HG03342 (cell line): ENCODE measurements at regions not wholly inside any gene's neighbourhood (a gene's known extent, or its start where the extent isn't known, plus 50 kb on each side); places are given as distances from the start of the nearest gene placed in this dataset.
"Not testable (repeated sequence)": the region's sequence is repeated elsewhere in the genome, so short reads cannot be mapped to it uniquely, and the experiment has no call there.

Source experiments
- ATAC-seq: cut with Tn5 transposase; IDR thresholded peaks from one replicate; pipeline ENCODE4 v1.9.1; 2021; ENCODE audit warnings: mild to moderate bottlenecking, moderate library complexity; ENCODE audit not compliant: unreplicated experiment

DNA sequence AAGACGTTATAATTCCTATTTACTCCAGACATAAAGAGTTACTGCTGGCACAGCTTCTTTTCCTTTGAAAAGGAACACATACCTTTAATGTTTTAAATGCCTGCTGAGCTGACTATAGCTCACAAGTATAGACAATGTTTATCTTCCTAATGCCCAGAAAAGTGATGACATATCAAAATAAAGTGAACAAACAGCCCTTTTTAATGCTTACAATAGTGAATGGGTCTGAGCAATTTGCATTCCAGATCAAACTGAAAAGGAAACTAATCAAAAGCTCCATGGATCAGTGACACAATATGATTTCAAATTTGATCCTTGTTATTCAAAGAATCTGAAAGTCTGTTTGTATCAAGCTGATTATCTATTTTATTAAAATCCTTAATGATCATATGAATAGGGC is 233.6 kb upstream of the SEMA3E start:
- ATAC-seq, result no peak

DNA sequence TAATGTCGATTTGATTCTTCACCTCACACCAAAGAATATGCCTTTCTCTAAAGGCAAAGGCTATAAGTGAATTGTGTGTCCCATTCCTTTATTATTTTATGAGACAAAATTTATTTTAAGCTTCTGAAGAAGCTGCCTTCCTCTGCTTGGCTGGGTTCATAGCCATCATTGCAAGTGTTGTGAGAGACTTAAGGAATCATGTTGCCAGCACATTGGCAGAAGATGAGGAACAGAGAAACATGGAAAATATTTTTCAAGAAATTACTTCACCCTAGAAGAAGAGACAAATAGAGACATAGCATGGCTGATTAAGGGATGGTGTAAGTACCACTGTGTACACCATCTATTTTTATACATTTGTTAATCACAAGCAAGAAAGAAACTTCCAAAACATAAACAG is 230.1 kb upstream of the SEMA3E start:
- no peak for ATAC-seq

DNA sequence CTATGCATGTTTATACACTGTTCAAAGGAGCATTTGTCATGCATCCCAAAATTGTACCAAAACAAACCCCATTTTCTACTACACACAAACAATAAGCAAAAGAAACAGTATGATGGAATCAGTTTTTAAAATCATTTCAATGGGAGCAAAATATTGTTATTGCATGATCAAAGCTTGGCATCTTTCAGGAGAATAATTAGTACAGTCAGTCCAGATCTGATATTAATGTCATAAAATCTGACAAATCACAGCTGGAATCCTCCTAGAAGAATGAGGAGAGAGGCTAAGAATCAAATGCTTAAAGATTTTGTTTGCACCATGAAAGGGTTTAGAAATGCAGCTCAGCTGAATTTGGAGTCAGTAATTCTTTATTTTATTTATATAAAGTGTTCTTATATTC is 229.7 kb upstream of the SEMA3E start:
- no peak for ATAC-seq

DNA sequence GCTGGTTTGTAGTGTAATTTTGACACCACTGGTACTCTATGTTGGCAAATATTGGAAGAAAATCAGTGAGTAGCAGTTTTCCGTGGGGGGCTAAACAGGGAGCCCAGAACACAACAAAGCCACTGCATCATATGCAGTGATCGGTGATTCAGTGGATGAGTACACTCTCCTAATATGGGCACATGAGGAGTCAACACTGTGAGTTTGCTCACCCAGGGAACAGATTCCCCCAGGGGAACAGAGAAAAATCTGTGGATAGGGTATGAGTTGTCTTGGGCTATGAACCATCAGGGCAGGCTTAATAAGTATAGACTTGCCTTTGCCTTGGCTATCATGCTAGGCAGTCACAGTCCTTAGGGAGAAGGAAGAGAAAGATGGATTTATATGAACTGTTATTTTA is 227.7 kb upstream of the SEMA3E start:
- no peak for ATAC-seq

DNA sequence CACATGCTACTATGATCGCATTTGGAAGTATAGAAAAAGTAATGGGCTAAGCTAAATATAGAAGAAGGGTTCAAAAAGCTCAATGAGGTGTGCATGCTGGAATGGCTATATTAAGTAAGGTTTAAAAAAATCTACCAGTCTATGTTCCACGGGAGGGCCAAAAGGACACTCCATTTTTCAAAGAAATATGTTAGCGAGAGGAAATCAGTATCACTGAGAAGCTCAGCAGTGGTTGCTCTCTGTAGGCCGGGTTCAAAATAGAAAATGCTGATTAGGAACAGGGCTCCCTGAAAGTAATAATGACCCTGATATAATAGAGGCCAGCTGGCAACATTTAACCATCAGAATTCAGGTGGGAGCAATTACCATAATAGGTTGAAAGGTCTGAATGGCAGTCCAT is 224.5 kb upstream of the SEMA3E start:
- ATAC-seq, result no peak

GRCh38 chr7:83872501-83872900 is 223.6 kb upstream of the SEMA3E start:
- ATAC-seq, result no peak

DNA sequence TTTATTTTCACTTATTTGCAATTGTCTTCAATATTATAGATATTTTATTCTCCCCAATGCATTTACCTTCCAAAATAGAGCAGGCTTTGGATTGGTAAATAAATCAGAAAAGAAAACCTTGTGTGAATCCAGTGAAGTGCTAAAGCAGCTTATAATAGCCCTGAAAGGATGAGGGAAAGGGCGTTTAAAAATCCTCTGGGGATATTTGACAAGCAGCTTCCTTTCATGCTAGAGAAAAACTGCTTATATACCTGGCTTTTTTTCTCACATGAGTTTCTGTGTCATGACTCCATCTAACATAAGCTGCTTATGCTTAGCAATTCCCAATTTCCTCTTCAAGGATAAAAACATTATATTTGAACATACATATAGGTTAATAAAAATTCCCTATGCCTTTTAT is 221.6 kb upstream of the SEMA3E start:
- ATAC-seq, result no peak

DNA sequence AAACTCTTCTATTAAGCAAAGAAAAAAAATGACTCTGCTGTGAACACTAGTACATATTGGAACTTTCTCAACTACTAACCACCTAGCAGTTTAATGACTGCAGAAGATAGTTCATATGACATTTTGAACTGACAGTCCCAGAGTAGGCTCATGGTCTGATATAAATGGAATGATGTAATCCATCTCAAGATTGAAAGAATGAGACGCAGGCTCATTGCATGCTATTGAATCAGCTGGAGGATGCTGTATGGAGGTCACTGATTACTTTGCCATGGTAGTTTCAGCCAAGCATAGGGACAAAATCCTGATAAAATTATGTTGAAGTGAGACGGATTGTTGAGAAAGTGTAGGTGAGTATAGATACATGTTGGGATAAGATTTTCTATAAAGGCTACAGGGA is 217.6 kb upstream of the SEMA3E start:
- ATAC-seq, result no peak

DNA sequence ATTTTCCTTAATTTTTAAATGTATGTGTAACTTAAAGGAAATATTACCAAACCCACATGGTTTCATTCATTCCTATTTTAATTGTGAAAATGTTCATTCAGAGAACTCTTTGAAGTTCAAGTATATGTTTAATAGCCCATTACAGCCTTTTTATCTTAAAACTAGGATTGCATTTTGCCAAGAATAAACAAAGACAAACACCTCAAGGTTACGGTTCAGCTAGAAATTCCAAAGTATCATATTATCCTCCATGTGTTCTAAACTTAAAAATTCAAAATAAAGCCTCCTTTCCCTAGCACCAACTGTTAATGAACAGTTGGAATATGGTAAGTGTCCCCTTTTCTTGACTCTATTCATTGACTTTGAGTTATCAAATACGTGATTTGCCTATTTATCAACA is 215.6 kb upstream of the SEMA3E start:
- ATAC-seq, result no peak

DNA sequence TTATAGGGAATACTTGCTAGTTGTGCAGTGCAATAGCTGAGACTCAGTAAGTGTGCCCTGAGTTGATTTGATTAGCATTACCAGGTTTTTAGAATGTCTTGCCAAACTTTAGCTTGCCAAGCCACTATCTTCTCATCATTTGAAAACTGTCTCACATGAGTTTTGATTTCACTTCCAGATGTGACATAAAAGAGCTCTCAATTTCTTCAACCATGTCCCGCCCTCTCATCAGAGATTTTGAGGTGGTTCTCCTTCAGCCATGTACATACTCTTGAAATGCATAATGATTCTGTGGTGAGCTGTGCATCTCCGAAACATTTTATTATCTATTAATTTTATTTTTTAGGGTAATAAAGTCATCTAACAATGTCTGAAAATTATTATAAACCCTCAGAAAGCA is 215.0 kb upstream of the SEMA3E start:
- ATAC-seq, result no peak

GRCh38 chr7:83861876-83862275 is 212.9 kb upstream of the SEMA3E start:
- no peak for ATAC-seq

GRCh38 chr7:83859827-83860226 is 210.9 kb upstream of the SEMA3E start:
- no peak for ATAC-seq

GRCh38 chr7:83857691-83858090 is 208.8 kb upstream of the SEMA3E start:
- ATAC-seq, result no peak

DNA sequence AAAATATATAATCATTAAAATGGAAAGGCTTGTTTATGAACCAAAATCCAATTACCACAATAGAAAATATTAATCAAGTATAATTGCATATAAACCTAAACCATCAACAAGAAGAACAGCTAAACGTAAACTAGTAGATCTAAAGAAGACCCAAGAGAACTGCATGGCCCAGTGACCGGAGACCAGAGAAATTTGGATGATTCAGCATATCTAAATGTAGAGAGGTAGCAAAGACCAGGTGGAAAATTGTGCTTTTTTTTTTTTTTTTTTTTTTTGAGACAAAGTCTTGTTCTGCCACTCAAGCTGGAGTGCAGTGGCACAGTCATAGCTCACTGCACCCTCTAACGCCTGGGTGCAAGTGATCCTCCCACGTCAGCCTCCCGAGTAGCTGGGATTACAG is 207.2 kb upstream of the SEMA3E start:
- ATAC-seq, result no peak

DNA sequence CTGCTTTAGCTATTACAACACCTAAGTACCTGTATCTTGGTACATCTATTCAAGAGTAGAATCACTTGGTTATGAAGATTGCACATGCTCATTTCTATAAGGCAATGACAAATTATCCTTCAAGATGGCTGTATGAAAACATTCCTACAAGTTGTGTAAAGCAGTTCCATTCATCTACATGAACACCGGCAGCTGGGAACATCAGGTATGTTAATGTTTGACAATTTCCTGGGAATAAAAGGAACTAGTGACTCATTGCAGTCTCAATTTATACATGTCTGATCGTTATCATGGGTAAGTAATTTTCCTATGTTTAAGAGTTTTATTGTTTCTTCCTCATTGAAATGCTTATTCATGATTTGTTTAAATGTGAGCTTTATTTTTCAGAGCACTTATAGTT is 203.2 kb upstream of the SEMA3E start:
- no peak for ATAC-seq

DNA sequence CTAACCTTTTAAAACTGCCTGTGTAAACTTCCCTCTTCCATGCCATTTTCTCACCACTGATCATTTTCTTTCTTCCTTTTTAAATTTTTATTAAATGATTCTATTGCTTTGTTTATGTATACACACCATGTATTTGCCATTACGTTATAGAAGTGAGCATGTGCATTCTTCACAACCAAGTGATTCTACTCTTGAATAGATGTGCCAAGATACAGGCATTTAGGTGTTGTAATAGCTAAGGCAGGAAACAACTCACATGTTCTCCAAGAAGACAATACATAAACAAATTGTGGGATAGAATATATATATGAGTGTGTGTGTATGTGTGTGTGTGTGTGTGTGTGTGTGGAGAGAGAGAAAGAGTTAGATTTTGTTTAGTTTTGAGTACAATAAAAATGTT is 202.6 kb upstream of the SEMA3E start:
- ATAC-seq, result no peak

DNA sequence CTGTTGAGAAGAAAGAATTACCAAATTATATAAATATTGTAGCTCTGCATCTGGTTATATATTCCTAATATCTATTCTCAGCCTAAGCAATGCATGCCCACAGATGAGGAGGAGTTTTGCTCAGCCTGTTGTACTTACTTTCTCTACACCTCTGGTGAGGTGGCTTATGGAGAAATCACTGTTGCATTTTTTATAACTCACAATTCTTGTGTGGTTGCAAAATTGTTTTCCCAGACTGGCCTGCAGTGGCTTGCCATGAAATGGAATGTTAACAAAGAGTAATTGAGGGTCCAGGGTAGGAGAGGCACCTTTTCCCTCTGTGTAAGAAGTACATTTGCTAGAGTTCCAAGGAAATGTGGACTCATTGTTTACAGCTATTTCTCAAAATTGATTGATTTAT is 202.0 kb upstream of the SEMA3E start:
- ATAC-seq, result no peak

DNA sequence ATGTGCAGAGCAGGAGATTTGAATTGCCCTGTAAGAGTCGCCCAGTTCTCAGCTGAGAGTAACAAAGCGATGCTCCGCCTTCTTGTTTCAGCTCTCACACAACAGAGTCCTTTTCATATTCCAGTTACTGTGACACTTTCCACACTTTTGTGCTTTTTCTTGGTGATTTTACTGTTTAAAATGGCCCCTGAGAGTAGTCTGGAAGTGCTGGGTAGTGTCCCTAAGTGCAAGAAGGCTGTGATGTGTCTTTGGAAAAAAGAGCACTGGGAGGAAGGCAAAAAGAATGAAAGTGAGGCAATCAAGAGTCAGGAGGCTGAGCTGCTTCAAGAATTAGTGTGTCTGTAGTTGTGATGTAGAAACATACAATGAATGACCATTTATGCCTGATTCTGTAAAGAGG is 201.2 kb upstream of the SEMA3E start:
- no peak for ATAC-seq

- no peak for ATAC-seq
Measured at GRCh38 chr7:83849131-83849530, 200.2 kb upstream of the SEMA3E start.

- ATAC-seq, result no peak
Measured at GRCh38 chr7:83842894-83843293, 194.0 kb upstream of the SEMA3E start.

GRCh38 chr7:83837683-83838082 is 188.7 kb upstream of the SEMA3E start:
- no peak for ATAC-seq

GRCh38 chr7:83836028-83836427 is 187.1 kb upstream of the SEMA3E start:
- ATAC-seq, result no peak

DNA sequence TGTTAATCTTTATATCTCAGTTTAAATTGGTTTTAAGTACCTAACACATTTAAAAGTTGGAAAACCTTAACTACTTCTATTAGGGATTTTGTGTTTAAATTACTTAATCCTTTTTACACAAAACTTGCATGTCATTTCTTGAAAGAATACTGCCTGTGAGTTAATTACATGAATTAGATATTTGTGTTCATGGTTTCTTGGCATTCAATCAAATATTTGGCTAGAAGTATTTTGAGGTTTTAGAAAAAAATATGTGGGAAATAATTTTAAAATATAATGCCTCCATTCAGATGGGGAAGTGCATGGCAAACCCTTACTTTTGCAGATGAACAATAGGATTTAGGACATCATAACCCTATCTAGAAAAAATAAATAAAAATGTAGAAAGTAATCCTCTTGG is 186.5 kb upstream of the SEMA3E start:
- no peak for ATAC-seq

DNA sequence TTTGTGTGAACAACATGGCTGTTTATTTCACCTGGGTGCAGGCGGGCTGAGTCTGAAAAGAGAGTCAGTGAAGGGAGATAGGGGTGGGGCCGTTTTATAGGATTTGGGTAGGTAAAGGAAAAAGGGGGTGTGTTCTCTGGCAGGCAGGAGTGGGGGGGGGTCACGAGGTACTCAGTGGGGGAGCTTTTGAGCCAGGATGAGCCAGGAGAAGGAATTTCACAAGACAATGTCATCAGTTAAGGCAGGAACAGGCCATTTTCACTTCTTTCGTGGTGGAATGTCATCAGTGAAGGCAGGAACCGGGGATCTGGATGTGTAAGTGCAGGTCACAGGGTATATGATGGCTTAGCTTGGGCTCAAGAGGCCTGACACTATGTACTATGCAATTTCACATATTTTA is 184.8 kb upstream of the SEMA3E start:
- ATAC-seq, result not testable (repeated sequence)
